Fibroblast of gingiva (primary cell): ENCODE measurements at regions not wholly inside any gene's neighbourhood (a gene's known extent, or its start where the extent isn't known, plus 50 kb on each side); places are given as distances from the start of the nearest gene placed in this dataset.
"Not testable (repeated sequence)": the region's sequence is repeated elsewhere in the genome, so short reads cannot be mapped to it uniquely, and the experiment has no call there.

ENCODE experiments used
- DNase-seq: peaks from one replicate; pipeline ENCODE4 v3.0.0-alpha.2; 2011; ENCODE audit warnings: low read depth

GRCh38 chr3:40947022-40947421 lies 252.3 kb upstream of the CTNNB1 start:
- DNase-seq: not testable (repeated sequence)

DNA sequence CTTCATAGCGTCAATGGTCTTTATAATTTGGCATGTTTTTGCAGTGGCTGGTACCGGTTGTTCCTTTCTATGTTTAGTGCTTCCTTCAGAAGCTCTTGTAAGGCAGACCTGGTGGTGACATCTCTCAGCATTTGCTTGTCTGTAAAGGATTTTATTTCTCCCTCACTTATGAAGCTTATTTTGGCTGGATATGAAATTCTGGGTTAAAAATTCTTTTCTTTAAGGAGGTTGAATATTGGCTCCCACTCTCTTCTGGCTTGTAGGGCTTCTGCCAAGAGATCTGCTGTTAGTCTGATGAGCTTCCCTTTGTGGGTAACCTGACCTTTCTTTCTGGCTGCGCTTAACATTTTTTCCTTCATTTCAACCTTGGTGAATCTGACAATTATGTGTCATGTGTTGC lies 250.0 kb upstream of the CTNNB1 start:
- DNase-seq: not testable (repeated sequence)

- DNase-seq: peak; percentile 11
These were observed 247.7 kb upstream of the CTNNB1 start for GRCh38 chr3:40951636-40952035.

- no peak for DNase-seq
These were observed 238.0 kb upstream of the CTNNB1 start for GRCh38 chr3:40961104-40961857.

DNA sequence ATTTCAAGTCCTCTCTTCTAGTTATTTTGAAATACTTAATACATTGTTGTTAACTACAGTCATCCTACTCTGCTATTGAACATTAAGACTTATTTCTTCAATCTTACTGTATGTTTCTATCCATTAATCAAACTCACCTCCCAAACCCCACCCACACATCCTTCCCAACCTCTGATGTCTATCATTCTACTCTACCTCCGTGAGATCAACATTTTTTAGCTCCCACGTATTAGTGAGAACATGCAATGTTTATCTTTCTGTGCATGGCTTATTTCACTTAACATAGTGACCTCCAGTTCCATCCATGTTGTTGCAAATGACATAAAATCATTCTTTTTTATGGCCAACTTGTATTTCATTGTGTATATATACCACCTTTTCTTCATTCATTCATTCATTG lies 236.6 kb upstream of the CTNNB1 start:
- DNase-seq: no peak

GRCh38 chr3:40968666-40969065 lies 230.6 kb upstream of the CTNNB1 start:
- DNase-seq: no peak

DNA sequence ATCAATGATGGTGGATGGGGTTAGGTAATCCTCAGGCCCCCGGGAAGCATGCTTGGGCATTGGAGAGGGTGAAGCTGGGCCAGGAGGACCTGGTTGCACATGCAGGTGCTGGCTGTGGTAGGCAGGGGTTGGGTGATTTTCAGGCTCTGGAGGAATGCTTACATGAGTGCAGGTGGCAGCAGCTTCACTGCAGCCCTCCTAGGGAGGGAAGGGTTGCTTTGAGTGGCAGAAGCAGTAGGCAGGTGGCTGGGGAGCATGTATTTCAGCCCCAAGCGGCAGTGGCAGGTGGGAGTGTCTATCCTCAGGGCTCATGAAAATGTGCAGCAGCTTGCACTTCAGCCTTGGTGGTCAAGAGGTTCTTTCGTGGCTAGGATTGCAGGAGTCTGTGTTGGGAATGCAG lies 230.0 kb upstream of the CTNNB1 start:
- DNase-seq: no peak

- no peak for DNase-seq
These were observed 229.4 kb upstream of the CTNNB1 start for GRCh38 chr3:40969756-40970466.

GRCh38 chr3:40971191-40972168 lies 227.8 kb upstream of the CTNNB1 start:
- DNase-seq: peak; percentile 98

DNA sequence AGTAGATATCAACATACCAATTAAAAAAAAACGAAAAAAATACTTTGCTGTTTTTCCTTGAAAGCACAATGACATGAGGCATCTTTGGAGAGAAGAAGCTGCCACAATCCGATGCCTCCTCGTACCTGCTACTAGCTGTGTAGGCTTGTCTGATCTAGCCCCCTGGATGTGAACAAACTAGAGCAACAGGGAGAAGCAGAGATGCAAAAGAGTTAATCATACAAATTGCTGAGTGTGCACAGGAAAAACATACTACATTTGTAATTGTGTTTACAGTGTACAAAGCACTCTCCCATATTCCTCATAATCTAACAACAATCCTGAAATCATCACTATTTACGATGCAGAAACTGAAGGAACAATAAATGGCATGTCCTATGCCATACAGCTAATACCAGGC lies 227.0 kb upstream of the CTNNB1 start:
- no peak for DNase-seq

GRCh38 chr3:40973141-40973540 lies 226.2 kb upstream of the CTNNB1 start:
- DNase-seq: no peak

- no peak for DNase-seq
These were observed 223.6 kb upstream of the CTNNB1 start for GRCh38 chr3:40975711-40976121.

GRCh38 chr3:40976241-40976640 lies 223.1 kb upstream of the CTNNB1 start:
- no peak for DNase-seq

GRCh38 chr3:40978442-40978841 lies 220.9 kb upstream of the CTNNB1 start:
- no peak for DNase-seq

- DNase-seq: no peak
These were observed 219.3 kb upstream of the CTNNB1 start for GRCh38 chr3:40979962-40980361.

- DNase-seq: no peak
These were observed 218.8 kb upstream of the CTNNB1 start for GRCh38 chr3:40980467-40980866.

DNA sequence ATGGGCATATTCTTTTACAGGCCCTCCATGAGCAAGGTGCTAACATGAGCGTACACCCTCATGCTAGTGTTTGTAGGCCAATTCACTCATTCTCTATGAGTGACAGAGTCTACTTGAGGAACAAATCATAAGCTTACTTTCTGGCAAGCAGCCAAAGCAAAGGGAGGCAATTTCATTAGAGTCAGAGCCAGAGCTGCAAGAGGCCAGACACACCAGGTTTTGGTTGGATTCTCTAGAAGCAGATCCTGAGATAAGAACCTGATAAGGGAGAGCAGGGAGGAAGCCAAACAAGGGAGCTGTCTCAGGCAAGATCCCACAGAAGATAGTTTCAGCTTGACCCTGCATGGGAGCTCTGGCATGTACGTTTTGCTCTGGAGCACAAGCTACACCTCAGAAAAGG lies 214.1 kb upstream of the CTNNB1 start:
- no peak for DNase-seq

- no peak for DNase-seq
These were observed 210.8 kb upstream of the CTNNB1 start for GRCh38 chr3:40988468-40988867.

DNA sequence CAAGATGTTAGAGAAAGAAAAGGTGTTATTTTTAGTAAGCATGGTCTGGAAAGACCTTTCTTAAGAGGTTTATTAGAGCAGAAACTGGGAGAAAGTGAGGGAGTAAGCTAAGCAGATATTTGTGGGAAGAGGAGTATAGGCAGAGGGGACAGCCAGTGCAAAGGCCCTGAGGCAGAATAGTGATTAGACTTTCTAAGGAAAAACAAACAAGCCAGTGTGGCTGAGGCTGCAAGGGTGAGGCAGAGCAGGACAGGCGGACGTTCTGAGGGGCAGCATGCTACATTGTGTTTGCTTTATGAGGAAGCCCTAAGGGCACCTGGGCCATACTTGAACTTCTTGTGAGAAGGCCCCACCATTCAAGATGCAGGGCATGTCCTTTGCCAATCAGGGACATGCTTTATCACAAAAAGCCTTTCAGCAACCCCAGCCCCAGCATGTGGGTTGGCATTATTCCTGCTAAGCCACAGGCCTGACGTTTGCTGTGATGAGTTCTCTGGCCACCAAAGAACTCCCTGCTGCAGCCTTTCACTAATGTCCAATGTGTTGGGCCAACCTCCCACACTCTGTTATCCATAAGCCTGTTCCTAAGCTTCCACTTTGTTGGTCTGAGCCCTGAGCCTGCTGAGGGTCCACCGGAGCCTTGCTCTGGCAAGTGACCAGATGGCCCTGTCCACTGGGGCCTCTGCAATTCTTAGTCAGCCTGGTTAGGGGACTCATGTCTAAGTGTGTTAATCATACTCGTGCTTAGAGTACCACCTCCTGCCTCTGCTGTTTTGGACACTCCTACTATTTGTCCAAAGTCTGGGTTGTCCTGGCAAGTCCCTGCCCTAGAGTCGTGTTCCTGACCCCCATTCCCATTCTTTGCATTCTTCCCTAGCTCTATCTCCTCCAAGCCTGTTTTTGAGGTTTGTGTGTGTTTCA lies 209.9 kb upstream of the CTNNB1 start:
- DNase-seq: no peak

- DNase-seq: no peak
These were observed 209.2 kb upstream of the CTNNB1 start for GRCh38 chr3:40990062-40990456.

- DNase-seq: no peak
These were observed 207.3 kb upstream of the CTNNB1 start for GRCh38 chr3:40992023-40992422.
